AG09319 (cell line): ENCODE measurements at regions not wholly inside any gene's neighbourhood (a gene's known extent, or its start where the extent isn't known, plus 50 kb on each side); places are given as distances from the start of the nearest gene placed in this dataset.

ENCODE experiments used
- DNase-seq: peaks from one replicate; pipeline ENCODE4 v3.0.0-alpha.2; 2010; ENCODE audit warnings: low read depth; ENCODE audit errors: extremely low read depth
- TF ChIP-seq, protein P1 (sequence below): IDR thresholded peaks from 2 replicates; pipeline ENCODE4 v1.5.1; 2011; ENCODE audit warnings: low read depth, mild to moderate bottlenecking, inconsistent platforms, low read length, moderate library complexity

DNA sequence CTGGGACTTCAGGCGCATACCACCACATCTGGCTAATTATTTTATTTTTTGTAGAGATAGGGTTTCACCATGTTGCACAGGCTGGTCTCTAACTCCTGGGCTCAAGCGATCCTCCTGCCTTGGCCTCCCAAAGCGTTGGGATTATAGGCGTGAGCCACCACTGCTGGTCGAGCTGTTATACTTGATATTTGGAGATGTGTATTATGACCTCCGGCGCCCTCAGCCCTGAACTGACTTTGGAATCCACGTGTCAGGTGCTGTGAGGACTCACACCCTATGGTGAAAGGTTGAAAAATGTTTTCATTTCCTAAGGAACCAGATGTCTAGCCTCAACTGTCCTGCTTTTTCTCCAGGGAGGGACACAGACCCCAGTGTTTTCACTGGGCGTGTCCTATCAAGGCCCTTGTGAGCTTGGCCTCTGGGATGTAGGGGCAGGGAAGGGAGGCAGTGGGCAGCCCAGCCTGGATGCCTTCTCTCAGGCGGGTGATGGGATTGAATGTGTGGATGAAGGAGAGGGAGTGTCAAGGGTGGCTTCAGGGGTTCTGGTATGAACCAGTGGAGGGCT is 56.4 kb upstream of the HAAO start:
- DNase-seq = no peak
- TF ChIP-seq, protein P1, sequence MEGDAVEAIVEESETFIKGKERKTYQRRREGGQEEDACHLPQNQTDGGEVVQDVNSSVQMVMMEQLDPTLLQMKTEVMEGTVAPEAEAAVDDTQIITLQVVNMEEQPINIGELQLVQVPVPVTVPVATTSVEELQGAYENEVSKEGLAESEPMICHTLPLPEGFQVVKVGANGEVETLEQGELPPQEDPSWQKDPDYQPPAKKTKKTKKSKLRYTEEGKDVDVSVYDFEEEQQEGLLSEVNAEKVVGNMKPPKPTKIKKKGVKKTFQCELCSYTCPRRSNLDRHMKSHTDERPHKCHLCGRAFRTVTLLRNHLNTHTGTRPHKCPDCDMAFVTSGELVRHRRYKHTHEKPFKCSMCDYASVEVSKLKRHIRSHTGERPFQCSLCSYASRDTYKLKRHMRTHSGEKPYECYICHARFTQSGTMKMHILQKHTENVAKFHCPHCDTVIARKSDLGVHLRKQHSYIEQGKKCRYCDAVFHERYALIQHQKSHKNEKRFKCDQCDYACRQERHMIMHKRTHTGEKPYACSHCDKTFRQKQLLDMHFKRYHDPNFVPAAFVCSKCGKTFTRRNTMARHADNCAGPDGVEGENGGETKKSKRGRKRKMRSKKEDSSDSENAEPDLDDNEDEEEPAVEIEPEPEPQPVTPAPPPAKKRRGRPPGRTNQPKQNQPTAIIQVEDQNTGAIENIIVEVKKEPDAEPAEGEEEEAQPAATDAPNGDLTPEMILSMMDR = no peak

DNA sequence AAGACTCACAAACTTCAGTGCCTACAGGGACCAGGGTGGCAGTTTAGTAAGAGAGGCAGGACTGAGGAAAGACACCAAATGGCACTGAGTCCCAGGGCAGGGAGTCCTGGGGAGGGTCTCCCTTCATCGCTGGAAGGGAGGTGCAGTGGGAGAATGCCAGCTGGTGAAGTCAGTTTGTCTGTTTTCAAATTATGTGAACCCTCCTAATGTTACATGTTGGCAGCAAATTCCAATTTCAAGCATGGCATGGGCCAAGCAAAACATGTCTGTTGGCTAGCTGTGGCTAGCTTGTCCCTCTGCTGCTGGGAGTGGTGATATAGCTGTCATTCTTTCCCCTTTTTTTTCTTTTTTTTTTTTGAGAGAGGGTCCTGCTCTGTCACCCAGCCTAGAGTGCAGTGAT is 55.9 kb upstream of the HAAO start:
- no peak for DNase-seq
- TF ChIP-seq, protein P1 = no peak

- TF ChIP-seq, protein P1 = no peak
- DNase-seq = no peak
Observed at GRCh38 chr2:42847596-42848151, 55.3 kb upstream of the HAAO start.

DNA sequence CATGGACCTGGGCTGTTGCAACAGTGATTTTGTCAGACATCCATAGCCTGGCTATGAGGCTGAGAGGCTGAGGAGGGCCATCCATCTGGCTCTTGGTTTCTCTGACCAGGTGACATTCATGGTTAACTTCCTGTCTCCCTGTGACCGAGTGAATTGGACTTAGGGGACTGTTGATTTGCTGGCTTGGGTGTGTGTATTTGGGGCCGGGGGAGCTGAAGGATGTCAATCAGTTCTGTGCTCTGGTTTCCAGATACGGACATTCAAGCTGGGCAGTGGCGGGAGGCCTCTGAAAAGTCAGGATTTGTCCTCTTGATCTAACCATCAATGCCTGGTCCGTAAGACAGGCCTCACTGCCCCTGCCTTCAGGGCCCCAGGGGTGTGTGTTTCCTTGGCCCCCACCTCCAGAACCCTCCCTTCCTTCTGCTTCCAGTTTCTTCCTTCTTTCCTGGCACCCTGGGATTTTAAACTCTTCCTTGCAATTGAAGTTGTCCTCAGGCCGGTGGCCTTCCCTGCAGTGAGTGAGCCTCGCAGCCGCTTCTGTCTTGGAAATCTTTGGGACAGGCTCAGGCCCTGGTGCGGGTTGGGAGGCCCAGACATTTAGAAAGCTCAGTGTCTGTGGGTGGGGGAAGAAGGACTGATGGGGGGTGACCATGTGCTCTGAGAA is 54.7 kb upstream of the HAAO start:
- TF ChIP-seq, protein P1 = no peak
- no peak for DNase-seq

DNA sequence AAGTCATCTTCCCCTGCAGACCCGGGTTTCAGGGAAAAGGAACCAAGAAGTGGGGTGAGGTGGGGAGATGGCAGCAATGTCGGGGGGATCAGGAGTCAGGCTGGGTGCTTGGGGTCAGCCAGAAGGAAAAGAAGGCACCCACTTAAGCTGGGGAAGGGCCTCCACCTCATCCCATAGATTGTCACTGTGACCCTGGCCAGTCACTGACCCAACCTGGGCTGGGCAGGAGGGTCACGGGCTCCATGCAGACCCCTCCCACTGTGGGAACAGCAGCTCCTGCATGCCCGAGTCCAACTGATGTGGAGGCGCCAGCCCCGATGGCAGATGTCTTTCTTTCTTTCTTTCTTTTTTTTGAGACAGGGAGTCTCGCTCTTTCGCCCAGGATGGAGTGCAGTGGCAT is 53.6 kb upstream of the HAAO start:
- DNase-seq = no peak
- TF ChIP-seq, protein P1 = no peak

DNA sequence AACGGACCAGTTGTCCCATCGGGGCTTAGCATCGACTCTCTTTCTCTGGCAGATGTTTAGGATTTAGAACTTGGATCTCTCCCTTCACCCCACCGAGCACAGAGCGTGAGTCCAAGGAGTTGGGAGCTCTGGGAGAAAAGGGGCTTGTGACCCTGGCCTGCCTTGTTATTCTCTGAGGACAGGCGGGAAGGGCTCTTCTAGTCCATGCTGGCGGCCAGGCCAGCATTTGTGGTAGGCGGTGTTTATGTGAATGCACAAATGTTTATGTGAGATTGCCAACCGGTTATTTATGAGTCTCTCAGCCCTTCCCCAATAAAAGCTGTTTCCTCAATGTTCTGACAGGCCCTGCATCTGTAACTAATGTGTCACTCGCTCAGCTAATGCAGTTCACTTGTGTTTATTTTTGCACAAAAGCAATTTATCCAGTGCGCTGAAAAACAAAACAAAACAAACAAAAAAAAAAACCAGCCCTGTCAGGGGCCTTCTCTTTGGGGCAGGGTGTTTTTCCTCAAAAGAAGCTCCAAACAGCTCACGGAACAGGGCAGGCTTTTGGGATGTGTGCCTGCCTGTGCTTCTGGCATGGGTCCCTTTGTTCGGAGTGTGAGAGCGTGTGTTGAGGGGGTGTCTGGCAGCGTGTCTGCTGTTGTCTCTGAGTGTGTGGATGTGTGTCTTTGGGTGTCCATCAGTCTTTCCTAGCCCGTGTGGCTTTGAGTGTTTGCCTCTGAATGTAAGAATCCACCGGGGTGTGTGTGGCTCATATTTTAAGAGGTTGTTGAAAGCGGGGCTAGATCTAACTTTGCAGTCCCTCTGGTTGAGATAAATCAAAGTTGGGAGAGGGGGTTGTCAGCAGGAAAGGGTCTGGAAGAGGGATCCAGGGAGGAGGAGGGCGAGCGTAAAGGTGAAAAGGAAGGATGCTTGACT is 52.8 kb upstream of the HAAO start:
- peak; percentile 59 for DNase-seq
- TF ChIP-seq, protein P1 = no peak
